ENCODE measurements at regions not wholly inside any gene's neighbourhood (a gene's known extent, or its start where the extent isn't known, plus 50 kb on each side); places are given as distances from the start of the nearest gene placed in this dataset.

GRCh38 chr13:68813180-68813796, 1294.3 kb upstream of the ATXN8OS start:
- TF ChIP-seq CTCF (IDR thresholded peaks at IDR 0.05 in 8 of 11, conservative IDR thresholded peaks at IDR 0.05 in 3 of 11) (no peak), POLR2AphosphoS5 (IDR thresholded peaks at IDR 0.05) (no peak), POLR2A (IDR thresholded peaks at IDR 0.05) (no peak)

Measured in spleen (tissue), 7 donors.